CD4-positive, alpha-beta T cell treated with Interleukin-2 at 100 ng/mL for 4 hours (primary cell): ENCODE measurements at regions not wholly inside any gene's neighbourhood (a gene's known extent, or its start where the extent isn't known, plus 50 kb on each side); places are given as distances from the start of the nearest gene placed in this dataset.
"Not testable (repeated sequence)": the region's sequence is repeated elsewhere in the genome, so short reads cannot be mapped to it uniquely, and the experiment has no call there.

Source experiments
- DNase-seq: peaks from one replicate; pipeline ENCODE4 v3.0.0-alpha.2; 2020; ENCODE audit warnings: low spot score

DNA sequence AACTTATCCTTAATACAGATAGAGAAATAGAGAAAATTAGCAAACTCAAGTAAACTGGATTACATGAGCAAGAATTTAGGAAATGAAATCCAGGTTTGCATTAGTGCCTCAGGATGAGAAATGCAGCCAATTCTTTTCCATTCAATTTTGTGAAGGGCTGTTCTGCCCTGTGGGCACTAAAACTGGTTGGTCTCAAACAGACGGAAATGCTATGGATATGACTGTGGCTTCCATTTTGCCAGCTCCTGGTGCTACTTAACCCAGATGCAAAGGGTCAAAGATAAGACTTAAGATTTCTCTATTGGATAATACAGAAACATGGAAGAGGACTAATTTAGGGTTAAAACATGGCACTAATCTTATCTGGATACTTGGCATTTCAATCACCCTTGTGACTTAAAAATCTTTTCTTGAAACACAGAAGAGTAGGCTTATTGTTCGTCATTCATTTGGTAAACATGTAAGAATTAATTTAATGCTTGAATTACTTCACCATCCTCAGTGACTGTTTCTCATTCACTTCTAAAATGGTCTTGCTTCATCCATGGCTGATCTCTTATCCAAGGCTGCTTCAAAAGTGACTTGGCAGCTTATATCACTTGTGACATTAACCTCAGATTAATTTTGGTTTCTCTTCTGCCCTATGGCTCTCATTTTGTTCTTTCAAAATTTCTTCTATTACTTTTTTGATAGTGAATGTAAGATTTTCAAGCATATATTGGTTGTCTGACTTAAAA lies 1008.7 kb downstream of the GLUD2 start:
- DNase-seq, result no peak

DNA sequence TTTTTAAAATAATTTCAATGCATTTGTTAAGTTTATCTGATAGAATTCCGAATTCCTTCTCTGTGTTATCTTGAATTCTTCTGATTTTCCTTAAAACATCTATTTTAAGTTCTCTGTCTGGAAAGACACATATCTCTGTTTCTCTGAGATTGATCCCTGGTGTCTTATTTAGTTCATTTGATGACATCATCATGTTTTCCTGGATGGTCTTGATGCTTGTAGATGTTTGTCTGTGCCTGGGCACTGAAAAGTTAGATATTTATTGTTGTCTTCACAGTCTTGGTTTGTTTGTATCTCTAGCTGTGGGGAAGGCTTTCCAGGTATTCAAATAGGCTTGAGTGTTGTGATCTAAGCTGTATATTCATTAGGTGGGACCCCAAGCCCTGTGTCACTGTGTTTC lies 1028.8 kb downstream of the GLUD2 start:
- no peak for DNase-seq

- DNase-seq, result no peak
Observed at GRCh38 chrX:122078079-122078478, 1030.7 kb downstream of the GLUD2 start.

DNA sequence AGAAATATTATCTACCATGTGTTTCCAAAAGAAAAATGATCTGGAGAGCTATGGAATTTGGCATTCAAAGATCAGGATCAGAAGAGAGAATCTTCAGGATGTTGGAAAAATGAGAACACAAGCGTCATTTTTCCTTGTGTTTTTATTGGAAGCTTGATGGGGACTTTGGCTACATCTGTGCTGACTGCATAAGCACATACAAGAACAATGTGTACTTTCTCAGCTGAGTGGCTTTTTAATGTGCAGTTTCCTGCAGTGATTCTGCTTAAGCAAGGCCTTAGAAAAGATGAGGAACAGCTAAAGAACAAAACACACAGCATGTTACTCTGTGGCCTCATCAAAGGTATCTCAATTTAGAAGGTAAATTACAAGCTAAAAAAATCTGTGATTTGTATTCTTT lies 1039.9 kb downstream of the GLUD2 start:
- DNase-seq, result no peak

GRCh38 chrX:122091571-122091970 lies 1044.2 kb downstream of the GLUD2 start:
- no peak for DNase-seq

GRCh38 chrX:122092360-122092759 lies 1045.0 kb downstream of the GLUD2 start:
- no peak for DNase-seq

- no peak for DNase-seq
Observed at GRCh38 chrX:122092978-122093377, 1045.6 kb downstream of the GLUD2 start.

DNA sequence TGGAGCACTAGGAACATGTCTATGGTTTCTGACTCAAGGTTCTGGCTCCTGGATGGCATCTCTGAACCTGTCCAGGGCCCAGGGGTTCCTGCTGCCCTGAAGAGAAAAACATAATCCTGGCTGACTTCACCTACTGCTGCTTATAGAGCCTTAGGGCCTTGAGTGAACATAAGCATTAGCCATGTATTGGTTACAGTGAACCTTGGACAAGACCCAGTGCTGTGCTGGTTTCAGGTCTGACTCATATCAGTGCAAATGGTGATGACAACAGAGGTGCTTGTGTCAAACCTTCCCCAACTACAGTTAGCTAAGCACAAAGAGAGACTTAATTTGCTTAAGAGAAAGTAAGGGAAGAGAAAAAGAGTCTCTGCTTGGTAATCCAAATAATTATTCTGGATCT lies 1047.2 kb downstream of the GLUD2 start:
- DNase-seq, result no peak

- DNase-seq, result no peak
Observed at GRCh38 chrX:122113376-122113775, 1066.0 kb downstream of the GLUD2 start.

GRCh38 chrX:122113896-122114295 lies 1066.5 kb downstream of the GLUD2 start:
- DNase-seq, result no peak

GRCh38 chrX:122115604-122116003 lies 1068.2 kb downstream of the GLUD2 start:
- no peak for DNase-seq

GRCh38 chrX:122119361-122119760 lies 1064.7 kb upstream of the GRIA3 start:
- DNase-seq, result no peak

GRCh38 chrX:122122274-122122673 lies 1061.8 kb upstream of the GRIA3 start:
- DNase-seq, result no peak

GRCh38 chrX:122133478-122133877 lies 1050.6 kb upstream of the GRIA3 start:
- DNase-seq, result no peak

DNA sequence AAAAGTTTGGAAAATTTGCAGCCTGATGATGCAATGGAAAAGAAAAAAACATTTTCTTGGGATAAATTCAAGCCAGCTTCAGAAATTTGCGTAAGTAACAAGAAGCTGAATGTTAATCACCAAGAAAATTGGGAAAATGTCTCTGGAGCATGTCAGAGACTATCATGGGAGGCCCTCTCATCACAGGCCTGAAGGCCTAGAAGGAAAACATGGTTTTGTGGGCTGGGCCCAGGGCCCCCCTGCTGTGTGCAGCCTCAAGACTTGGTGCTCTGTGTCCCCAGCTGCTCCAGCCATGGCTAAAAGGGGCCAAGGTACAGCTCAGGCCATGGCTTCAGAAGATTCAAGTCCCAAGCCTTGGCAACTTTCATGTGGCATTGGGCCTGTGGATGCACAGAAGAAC lies 1049.8 kb upstream of the GRIA3 start:
- no peak for DNase-seq

- DNase-seq, result no peak
Observed at GRCh38 chrX:122135070-122135469, 1049.0 kb upstream of the GRIA3 start.

DNA sequence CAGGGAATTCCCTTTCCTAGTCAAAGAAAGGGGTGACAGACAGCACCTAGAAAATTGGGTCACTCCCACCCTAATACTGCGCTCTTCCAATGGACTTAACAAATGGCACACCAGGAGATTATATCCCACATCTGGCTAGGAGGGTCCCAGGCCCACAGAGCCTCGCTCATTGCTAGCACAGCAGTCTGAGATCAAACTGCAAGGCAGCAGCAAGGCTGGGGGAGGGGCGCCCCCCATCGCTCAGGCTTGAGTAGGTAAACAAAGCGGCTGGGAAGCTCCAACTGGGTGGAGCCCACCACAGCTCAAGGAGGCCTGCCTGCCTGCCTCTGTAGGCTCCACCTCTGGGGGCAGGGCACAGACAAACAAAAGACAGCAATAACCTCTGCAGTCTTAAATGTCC lies 1043.9 kb upstream of the GRIA3 start:
- DNase-seq, result not testable (repeated sequence)

DNA sequence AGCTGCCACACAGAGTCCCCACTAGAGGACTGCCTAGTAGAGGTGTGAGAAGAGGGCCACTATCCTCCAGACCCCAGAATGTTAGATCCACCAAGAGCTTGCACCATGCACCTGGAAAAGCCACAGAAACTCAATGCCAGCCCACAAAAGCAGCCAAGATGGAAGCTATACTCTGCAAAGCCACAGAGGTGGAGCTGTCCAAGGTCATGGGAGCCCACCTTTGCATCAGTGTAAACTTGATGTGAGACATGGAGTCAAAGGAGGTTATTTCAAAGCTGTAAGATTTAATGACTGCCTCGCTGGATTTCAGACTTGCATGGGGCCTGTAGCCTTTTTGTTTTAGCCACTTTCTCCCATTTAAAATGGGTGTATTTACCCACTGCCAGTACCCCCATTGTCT lies 1030.1 kb upstream of the GRIA3 start:
- no peak for DNase-seq

GRCh38 chrX:122168241-122168640 lies 1015.8 kb upstream of the GRIA3 start:
- DNase-seq, result no peak

DNA sequence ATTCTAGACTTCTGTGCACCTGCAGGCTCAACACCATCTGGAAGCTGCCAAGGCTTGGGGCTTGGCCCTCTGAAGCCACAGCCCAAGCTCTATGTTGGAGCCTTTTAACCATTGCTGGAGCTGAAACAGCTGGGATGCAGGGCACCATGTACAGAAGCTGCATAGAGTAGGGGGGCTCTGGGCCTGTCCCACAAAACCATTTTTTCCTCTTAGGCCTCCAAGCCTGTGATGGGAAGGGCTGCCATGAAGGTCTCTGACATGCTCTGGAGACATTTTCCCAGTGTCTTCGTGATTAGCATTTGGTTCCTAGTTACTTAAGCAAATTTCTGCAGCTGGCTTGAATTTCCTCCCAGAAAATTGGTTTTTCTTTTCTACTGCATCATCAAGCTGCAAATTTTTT lies 999.3 kb upstream of the GRIA3 start:
- no peak for DNase-seq

DNA sequence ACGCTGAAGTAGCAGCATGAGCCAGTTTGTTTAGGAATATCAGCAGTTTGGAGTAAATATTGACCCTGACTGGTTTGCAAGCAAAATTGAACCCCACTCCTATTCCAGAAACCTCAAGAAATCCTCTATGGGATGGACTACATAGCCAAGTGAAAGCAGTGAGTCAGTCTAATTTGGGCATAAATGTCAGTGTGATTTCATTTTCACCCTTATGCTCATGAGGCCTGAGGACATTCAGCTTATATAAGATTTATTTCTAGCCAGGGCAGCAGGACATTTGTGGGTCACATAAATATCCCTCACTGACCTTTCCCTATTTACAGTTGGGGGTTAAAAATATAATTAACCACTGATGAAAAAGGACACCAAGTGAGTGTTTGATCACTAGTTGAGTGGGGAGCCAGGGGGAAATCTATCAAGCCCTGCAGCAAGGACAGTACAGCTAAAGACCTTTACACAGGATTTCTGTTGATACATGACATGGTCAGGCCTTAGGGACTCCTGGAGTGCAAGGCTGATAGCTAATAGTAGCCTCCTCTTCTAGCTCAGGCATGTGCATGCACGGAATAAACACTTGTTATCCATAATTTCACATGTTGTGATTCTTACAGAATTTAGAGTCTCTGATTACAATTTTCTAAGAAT lies 996.9 kb upstream of the GRIA3 start:
- DNase-seq, result no peak

GRCh38 chrX:122188751-122189150 lies 995.3 kb upstream of the GRIA3 start:
- DNase-seq, result no peak

- no peak for DNase-seq
Observed at GRCh38 chrX:122196343-122196742, 987.7 kb upstream of the GRIA3 start.

- no peak for DNase-seq
Observed at GRCh38 chrX:122203399-122203798, 980.7 kb upstream of the GRIA3 start.
